HG02610 (cell line): ENCODE measurements at regions not wholly inside any gene's neighbourhood (a gene's known extent, or its start where the extent isn't known, plus 50 kb on each side); places are given as distances from the start of the nearest gene placed in this dataset.
"Not testable (repeated sequence)": the region's sequence is repeated elsewhere in the genome, so short reads cannot be mapped to it uniquely, and the experiment has no call there.

ENCODE experiments used
- ATAC-seq: cut with Tn5 transposase; IDR thresholded peaks from one replicate; pipeline ENCODE4 v1.9.1; 2021; ENCODE audit warnings: mild to moderate bottlenecking, moderate library complexity; ENCODE audit not compliant: unreplicated experiment

DNA sequence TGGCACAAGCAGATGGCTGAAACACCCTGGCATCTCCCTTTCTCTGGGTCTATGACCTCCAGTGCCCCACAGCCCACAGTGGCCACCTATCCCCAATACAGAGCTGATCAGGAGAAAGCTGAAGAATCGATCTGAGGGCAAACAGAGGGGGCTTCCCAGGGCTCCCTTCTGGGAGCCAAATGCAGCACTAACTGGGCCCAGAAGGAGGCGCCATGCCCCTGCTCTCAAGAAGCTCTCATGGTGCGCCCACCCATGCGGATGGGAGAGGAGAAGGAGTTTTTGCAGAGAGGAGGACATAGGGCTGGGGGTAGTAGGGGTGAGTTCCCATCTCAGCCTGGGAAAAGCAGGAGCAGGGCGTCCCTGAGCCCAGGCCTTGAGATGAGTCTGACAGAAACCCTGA, 787.3 kb upstream of the RAB6C start:
- ATAC-seq: no peak

GRCh38 chr2:129192841-129193253, 786.6 kb upstream of the RAB6C start:
- ATAC-seq: no peak

- no peak for ATAC-seq
These were observed 785.5 kb upstream of the RAB6C start for GRCh38 chr2:129193961-129194360.

GRCh38 chr2:129199501-129199900, 780.0 kb upstream of the RAB6C start:
- no peak for ATAC-seq

- ATAC-seq: no peak
These were observed 777.8 kb upstream of the RAB6C start for GRCh38 chr2:129201696-129202095.

DNA sequence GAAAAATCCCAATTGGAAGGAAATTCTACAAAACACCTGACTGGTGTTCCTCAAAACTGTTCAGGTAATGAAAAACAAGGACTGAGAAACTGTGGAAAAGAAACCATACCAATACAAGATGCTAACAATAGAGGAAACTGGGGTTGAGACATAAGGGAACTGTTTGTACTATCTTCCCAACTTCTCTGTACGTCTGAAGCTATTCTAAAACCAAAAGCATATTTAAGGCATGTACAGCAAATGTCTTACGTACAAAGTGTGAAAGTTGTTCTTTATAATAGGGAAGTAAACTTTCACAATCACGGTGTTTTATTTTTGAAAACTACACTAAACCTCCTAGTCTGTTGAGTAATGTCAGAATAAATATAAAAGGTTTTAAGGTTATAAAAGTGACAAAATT, 776.1 kb upstream of the RAB6C start:
- ATAC-seq: no peak

- not testable (repeated sequence) for ATAC-seq
These were observed 774.9 kb upstream of the RAB6C start for GRCh38 chr2:129204581-129204980.

GRCh38 chr2:129205176-129205575, 774.3 kb upstream of the RAB6C start:
- no peak for ATAC-seq

DNA sequence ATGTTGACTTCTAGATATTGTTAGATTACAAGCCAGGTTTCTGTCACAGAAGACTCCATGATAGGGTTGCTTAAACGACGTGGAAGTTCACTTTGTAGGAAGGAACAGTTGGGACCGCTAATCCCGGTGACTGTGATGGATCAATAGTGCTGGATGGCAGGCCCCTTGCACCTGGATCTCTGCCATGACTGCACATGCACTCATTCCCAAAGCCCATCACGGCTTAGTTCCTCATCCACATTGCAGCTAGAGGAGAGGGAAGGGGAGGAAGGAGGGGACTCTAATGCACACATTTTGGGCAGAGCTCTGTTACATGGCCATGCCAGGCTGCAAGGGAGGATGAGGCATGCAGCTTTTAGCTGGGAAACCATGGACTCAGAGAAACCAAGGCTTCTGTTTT, 773.7 kb upstream of the RAB6C start:
- no peak for ATAC-seq

- no peak for ATAC-seq
These were observed 767.0 kb upstream of the RAB6C start for GRCh38 chr2:129212299-129212958.

GRCh38 chr2:129224022-129224421, 755.4 kb upstream of the RAB6C start:
- no peak for ATAC-seq

- ATAC-seq: no peak
These were observed 755.0 kb upstream of the RAB6C start for GRCh38 chr2:129224486-129224885.

GRCh38 chr2:129229196-129229595, 750.3 kb upstream of the RAB6C start:
- ATAC-seq: no peak

DNA sequence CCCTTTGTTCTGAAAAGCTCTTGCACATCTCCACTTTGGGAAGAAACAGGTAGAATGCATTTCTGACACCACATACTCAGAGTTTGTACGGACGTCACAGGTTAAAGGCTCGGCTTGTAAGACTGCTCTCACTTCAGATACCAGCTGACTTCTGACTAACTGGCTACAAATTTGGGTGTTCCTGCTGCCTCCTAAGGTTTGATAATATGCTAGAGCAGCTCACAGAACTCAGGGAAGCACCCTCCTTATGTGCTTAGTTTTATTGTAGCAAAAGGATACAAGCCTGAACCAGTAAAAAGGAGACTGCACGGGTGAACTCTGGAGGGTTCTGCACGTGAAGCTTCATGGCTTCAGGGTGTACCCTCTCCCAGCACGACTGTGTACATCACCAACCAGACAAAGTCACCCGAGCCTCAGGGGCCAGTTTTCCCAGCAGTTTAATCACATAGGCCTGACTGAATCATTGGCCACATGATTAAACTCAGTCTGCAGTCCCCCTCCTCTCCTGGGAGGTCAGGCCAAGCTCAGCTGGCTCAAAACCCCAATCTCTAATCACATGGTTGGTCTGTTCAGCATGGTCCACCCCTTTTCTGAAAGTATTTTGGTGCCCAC, 749.5 kb upstream of the RAB6C start:
- no peak for ATAC-seq

- no peak for ATAC-seq
These were observed 747.5 kb upstream of the RAB6C start for GRCh38 chr2:129231924-129232323.

DNA sequence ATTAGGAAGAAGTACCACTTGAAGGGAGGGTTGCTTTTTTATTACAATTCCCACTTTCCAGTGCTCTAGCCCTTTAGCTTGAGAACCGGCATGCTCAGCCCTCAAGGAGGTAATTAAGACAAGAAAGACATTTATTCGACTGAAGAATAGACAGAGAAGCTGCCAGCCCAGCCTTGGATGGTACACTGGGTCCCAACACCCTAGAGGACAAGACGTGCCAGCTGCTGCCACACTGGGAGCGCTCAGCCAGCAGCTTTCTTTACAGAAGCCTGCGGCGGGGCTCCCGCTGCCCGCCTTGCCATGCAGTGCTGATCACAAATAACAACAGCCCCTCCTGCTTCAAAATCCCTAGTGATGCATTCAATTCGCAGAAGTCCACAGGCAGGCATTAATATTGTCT, 746.3 kb upstream of the RAB6C start:
- no peak for ATAC-seq

DNA sequence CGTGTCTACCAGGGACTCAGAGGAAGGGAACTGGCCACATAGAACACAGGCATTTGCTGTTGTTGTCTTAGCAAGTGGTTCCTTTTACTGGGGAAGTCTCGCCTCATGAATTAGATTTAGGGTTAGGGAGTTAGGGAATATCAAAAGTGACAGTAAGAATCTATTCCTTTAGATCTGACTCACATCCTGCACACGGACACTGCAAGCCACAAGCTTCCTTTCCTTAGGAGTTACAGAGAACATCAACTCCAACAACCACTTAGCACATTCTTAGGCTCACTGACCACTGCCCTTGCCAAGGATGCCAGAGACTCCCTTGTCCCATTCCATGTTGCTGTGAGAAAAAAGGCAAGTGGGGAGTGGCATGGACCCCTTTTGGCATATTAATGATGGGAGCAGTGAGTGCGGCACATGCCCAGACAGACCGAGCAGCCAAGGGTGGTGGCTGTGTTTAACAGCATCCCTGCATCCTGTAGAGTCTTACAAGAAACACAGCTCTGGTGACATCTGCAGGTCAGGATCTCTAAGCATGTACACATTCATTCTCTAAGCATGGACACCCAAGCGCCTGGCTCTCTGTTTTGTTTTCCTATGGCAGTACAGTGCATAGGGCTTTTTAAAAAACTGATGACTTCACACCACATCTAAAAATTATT, 745.6 kb upstream of the RAB6C start:
- ATAC-seq: no peak

DNA sequence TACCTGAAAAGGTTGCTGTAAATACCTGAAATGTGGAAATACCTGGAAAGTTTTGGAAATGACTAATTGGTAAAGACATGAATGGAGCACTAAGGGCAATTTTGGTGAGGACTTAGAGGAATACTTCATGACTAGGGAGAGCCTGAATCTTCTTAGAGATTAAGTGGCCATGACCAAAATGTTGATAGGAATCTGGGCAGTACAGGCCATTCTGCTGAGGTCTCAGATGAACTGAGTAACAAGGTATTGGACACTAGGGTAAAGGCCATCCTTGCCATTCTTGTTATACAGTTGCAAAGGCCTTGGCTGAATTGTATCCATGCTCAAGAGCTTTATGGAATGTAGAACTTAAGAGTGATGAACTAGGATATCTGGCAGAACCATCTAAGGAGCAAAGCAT, 742.9 kb upstream of the RAB6C start:
- no peak for ATAC-seq

GRCh38 chr2:129237966-129238725, 741.3 kb upstream of the RAB6C start:
- ATAC-seq: no peak

DNA sequence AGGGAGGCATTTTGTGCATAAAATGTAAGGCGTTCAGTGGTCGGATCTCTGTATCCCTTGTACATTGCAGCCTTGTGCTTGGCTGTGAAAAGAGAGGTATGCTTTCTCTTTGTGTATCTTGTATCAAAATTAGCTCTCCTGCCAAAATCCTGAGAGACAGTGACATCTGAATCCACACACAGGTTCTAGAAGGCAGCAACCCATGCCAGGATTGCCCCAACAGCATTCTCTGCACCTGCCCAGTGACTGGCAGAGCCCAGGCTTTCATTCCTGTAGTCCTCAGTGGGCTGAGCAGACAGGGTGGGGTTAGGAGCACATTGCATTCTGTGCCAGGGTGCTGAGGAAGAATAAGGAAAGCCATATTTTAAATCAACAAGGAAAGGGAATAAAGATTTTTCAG, 740.3 kb upstream of the RAB6C start:
- no peak for ATAC-seq

DNA sequence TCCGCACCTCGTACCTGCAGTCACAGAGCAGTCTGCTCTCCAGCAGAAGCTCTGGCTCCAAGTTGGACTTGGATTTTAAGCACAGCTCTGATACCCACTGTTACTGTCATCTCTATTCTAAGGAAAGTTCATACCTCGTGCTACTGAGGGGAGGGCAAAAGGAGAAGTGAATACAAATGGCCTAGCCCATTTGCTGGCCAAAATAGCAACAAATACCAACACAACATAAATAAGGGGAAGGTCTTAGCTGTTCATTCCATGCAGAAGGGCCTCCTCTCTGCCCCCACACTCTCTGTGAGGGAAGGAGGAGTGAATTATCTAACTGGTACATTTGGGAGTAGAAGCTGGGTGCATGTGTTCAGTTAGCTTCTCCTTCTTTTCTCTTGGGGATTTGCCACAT, 739.4 kb upstream of the RAB6C start:
- no peak for ATAC-seq

DNA sequence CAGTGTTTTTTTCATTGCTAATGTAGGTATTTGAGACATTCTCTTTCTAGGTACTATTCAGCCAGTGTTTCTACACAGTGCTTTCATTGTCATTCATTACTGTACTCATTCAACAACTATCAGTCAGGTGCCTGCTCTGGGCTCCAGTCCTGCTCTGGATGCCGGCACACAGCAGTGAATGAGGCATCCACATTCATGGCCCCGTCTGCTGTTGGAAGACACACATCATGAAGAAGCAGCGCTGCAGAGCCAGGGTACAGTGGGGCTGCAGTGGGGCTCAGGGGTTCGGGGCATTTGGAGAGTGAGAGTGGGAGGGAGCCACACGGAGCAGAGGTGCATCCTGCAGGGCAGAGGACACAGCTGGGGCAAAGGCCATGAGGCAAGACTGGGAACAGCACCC, 737.2 kb upstream of the RAB6C start:
- ATAC-seq: no peak
